ENCODE measurements at regions not wholly inside any gene's neighbourhood (a gene's known extent, or its start where the extent isn't known, plus 50 kb on each side); places are given as distances from the start of the nearest gene placed in this dataset.

DNA sequence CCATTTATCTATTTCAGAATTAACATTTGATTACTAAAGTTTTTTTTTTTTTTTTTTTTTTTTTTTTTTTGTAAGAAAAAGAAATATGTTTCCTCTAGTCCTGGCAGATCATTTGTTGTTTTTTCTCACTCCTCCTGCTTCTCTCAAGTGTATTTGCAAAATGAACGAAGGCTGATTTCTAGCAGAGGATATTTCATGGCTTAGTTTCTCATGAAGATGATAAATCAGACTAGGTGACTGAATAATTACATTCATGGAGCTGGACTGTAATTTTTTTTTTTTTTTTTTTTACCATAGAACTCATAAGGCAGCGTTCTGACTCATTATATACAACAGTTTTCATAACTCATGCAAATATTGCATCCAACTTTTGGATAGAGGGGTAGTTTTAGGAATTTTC is 332.5 kb upstream of the SEMA6D start:
- ChIA-PET CTCF (no interaction called here), POLR2A (no interaction called here)
- Histone ChIP-seq H3K4me2 (no peak overlapping the region), H3K27ac (no peak overlapping the region), H3K9me3 (no peaks in the 10 kb centered on the region), H3K4me3 (no peak overlapping the region), H3K4me1 (no peaks in the 10 kb centered on the region)
- DNase-seq (ENCODE audit: low read depth in 1 of 2, low spot score in 1 of 2) (no peak), FAIRE-seq (no peak), ATAC-seq (no peak)
- WGBS (ENCODE audit: missing lambda C conversion rate): 0% methylated on average over 2 of the region's 2 CpGs
- TF ChIP-seq, protein P1, sequence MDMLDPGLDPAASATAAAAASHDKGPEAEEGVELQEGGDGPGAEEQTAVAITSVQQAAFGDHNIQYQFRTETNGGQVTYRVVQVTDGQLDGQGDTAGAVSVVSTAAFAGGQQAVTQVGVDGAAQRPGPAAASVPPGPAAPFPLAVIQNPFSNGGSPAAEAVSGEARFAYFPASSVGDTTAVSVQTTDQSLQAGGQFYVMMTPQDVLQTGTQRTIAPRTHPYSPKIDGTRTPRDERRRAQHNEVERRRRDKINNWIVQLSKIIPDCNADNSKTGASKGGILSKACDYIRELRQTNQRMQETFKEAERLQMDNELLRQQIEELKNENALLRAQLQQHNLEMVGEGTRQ (IDR thresholded peaks at IDR 0.05): no peak
- TF ChIP-seq RCOR1 (IDR thresholded peaks at IDR 0.05; ENCODE audit: low read depth, low read length) (no peak), CEBPB (IDR thresholded peaks at IDR 0.05) (no peak)
- TF ChIP-seq, protein P2, sequence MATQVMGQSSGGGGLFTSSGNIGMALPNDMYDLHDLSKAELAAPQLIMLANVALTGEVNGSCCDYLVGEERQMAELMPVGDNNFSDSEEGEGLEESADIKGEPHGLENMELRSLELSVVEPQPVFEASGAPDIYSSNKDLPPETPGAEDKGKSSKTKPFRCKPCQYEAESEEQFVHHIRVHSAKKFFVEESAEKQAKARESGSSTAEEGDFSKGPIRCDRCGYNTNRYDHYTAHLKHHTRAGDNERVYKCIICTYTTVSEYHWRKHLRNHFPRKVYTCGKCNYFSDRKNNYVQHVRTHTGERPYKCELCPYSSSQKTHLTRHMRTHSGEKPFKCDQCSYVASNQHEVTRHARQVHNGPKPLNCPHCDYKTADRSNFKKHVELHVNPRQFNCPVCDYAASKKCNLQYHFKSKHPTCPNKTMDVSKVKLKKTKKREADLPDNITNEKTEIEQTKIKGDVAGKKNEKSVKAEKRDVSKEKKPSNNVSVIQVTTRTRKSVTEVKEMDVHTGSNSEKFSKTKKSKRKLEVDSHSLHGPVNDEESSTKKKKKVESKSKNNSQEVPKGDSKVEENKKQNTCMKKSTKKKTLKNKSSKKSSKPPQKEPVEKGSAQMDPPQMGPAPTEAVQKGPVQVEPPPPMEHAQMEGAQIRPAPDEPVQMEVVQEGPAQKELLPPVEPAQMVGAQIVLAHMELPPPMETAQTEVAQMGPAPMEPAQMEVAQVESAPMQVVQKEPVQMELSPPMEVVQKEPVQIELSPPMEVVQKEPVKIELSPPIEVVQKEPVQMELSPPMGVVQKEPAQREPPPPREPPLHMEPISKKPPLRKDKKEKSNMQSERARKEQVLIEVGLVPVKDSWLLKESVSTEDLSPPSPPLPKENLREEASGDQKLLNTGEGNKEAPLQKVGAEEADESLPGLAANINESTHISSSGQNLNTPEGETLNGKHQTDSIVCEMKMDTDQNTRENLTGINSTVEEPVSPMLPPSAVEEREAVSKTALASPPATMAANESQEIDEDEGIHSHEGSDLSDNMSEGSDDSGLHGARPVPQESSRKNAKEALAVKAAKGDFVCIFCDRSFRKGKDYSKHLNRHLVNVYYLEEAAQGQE (IDR thresholded peaks at IDR 0.05): no peak

DNA sequence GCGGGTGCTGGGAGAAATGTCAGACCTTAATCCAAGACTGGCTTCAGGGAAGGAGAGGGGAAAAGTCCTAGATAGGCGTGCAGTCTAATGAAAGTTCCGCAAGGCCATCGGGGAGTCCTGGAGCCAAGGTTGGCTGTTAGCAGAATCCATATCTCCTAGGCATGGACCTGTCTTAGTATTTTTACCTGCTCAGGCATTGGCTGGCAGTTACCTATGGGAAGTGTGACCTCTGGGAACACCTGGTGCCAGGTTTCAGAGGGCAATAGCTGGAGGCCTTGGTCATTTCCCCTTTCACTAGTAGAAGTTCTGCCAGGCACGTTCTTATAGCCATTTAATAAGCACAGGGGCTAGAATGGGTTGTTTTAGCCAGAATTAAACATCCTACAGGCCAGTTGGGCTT is 330.8 kb upstream of the SEMA6D start:
- FAIRE-seq (no peak), DNase-seq (ENCODE audit: low read depth in 1 of 2, low spot score in 1 of 2) (no peak), ATAC-seq (no peak)
- Histone ChIP-seq H3K27ac (no peak overlapping the region), H3K9me3 (no peaks in the 10 kb centered on the region), H3K4me3 (no peak overlapping the region), H3K4me2 (no peak overlapping the region), H3K4me1 (no peaks in the 10 kb centered on the region)
- ChIA-PET POLR2A (no interaction called here), CTCF (no interaction called here)
- 41% methylated on average over 5 of the region's 5 CpGs for WGBS (ENCODE audit: missing lambda C conversion rate)
- TF ChIP-seq, protein P3, sequence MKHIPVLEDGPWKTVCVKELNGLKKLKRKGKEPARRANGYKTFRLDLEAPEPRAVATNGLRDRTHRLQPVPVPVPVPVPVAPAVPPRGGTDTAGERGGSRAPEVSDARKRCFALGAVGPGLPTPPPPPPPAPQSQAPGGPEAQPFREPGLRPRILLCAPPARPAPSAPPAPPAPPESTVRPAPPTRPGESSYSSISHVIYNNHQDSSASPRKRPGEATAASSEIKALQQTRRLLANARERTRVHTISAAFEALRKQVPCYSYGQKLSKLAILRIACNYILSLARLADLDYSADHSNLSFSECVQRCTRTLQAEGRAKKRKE (CRISPR knock-in tag; IDR thresholded peaks at IDR 0.05; ENCODE audit: low read depth): no peak
- no peak for TF ChIP-seq GATA3 (IDR thresholded peaks at IDR 0.05; ENCODE audit: borderline replicate concordance)
- no peak for TF ChIP-seq POLR2A (IDR thresholded peaks at IDR 0.05; ENCODE audit: low read length)
- TF ChIP-seq RAD21 (conservative IDR thresholded peaks at IDR 0.05 in 1 of 2, IDR thresholded peaks at IDR 0.05 in 1 of 2): no peak
- no peak for TF ChIP-seq ZFP36 (IDR thresholded peaks at IDR 0.05; ENCODE audit: borderline replicate concordance, partially characterized antibody)

DNA sequence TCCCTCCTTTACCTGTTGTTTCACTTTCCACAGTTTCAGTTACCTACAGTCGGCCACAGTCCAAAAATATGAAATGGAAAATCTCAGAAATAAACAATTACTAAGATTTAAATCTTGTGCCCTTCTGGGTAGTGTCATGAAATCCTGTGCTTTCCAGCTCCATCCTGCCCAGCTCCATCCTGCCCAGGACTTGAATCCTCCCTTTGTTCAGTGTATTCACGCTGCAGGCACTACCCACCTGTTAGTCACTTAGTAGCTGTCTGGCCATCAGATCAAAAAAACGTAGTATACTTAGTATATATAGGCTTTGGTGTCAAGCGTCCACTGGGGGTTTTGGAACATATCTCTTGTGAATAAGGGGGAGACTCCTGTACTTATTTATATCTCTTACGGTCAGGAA is 329.0 kb upstream of the SEMA6D start:
- H3K4me3 ChIP-seq: no peak overlapping the region
- WGBS (ENCODE audit: missing lambda C conversion rate): 3% methylated on average over 5 of the region's 5 CpGs
- ATAC-seq: no peak
- no peak overlapping the region for H3K4me2 ChIP-seq
- no peaks in the 10 kb centered on the region for H3K4me1 ChIP-seq
- no peaks in the 10 kb centered on the region for H3K9me3 ChIP-seq
- FAIRE-seq: no peak
- DNase-seq (ENCODE audit: low read depth in 1 of 2, low spot score in 1 of 2): no peak
- ChIA-PET POLR2A (no interaction called here), CTCF (interaction anchor here (0.8 kb wide), 1 partner anchor 80 kb away, joined by 3 read pairs; no protein-coding TSS in a partner anchor)
- no peak overlapping the region for H3K27ac ChIP-seq
- no peak for TF ChIP-seq KDM5A (IDR thresholded peaks at IDR 0.05)
- no peak for TF ChIP-seq POLR2A (IDR thresholded peaks at IDR 0.05; ENCODE audit: low read length)
- TF ChIP-seq, protein P4, sequence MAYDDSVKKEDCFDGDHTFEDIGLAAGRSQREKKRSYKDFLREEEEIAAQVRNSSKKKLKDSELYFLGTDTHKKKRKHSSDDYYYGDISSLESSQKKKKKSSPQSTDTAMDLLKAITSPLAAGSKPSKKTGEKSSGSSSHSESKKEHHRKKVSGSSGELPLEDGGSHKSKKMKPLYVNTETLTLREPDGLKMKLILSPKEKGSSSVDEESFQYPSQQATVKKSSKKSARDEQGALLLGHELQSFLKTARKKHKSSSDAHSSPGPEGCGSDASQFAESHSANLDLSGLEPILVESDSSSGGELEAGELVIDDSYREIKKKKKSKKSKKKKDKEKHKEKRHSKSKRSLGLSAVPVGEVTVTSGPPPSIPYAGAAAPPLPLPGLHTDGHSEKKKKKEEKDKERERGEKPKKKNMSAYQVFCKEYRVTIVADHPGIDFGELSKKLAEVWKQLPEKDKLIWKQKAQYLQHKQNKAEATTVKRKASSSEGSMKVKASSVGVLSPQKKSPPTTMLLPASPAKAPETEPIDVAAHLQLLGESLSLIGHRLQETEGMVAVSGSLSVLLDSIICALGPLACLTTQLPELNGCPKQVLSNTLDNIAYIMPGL (CRISPR knock-in tag; IDR thresholded peaks at IDR 0.05; ENCODE audit: borderline replicate concordance): no peak
- TF ChIP-seq MAZ (IDR thresholded peaks at IDR 0.05; ENCODE audit: borderline replicate concordance, low read depth, low read length): no peak
- no peak for TF ChIP-seq HOXB5 (CRISPR knock-in tag; IDR thresholded peaks at IDR 0.05)
- no peak for TF ChIP-seq CBX2 (IDR thresholded peaks at IDR 0.05; ENCODE audit: borderline replicate concordance, low read depth)
- no peak for TF ChIP-seq RARB (CRISPR knock-in tag; IDR thresholded peaks at IDR 0.05)
- TF ChIP-seq HEYL (CRISPR knock-in tag; IDR thresholded peaks at IDR 0.05): no peak
- TF ChIP-seq, protein P1 (IDR thresholded peaks at IDR 0.05): no peak
- TF ChIP-seq JUNB (IDR thresholded peaks at IDR 0.05): no peak
- TF ChIP-seq HOXB13 (CRISPR knock-in tag; IDR thresholded peaks at IDR 0.05; ENCODE audit: low read depth): no peak
- TF ChIP-seq, protein P3 (CRISPR knock-in tag; IDR thresholded peaks at IDR 0.05; ENCODE audit: low read depth): no peak
- no peak for TF ChIP-seq GATA3 (IDR thresholded peaks at IDR 0.05; ENCODE audit: borderline replicate concordance)
- no peak for TF ChIP-seq SREBF2 (IDR thresholded peaks at IDR 0.05)
- TF ChIP-seq FOSB (CRISPR knock-in tag; IDR thresholded peaks at IDR 0.05): no peak

Measured in A549 (cell line).